GM18868 (cell line): ENCODE measurements at regions not wholly inside any gene's neighbourhood (a gene's known extent, or its start where the extent isn't known, plus 50 kb on each side); places are given as distances from the start of the nearest gene placed in this dataset.
"Not testable (repeated sequence)": the region's sequence is repeated elsewhere in the genome, so short reads cannot be mapped to it uniquely, and the experiment has no call there.

Experiments
- ATAC-seq: cut with Tn5 transposase; IDR thresholded peaks from one replicate; pipeline ENCODE4 v1.9.1; 2021; ENCODE audit warnings: mild to moderate bottlenecking, moderate library complexity; ENCODE audit not compliant: unreplicated experiment

- no peak for ATAC-seq
These were observed 92.3 kb upstream of the CD44 start for GRCh38 chr11:35046681-35047080.

- no peak for ATAC-seq
These were observed 91.8 kb upstream of the CD44 start for GRCh38 chr11:35047179-35047578.

GRCh38 chr11:35047769-35048168 is 91.2 kb upstream of the CD44 start:
- no peak for ATAC-seq

- not testable (repeated sequence) for ATAC-seq
These were observed 90.6 kb upstream of the CD44 start for GRCh38 chr11:35048346-35048745.

- ATAC-seq, result peak; percentile 64
These were observed 89.0 kb upstream of the CD44 start for GRCh38 chr11:35049859-35050531.

- ATAC-seq, result peak; percentile 64
These were observed 88.4 kb upstream of the CD44 start for GRCh38 chr11:35050541-35050995.

GRCh38 chr11:35056391-35057093 is 82.4 kb upstream of the CD44 start:
- no peak for ATAC-seq

- ATAC-seq, result no peak
These were observed 80.9 kb upstream of the CD44 start for GRCh38 chr11:35057926-35058668.

GRCh38 chr11:35058669-35059434 is 80.1 kb upstream of the CD44 start:
- ATAC-seq, result peak; percentile 51

GRCh38 chr11:35061516-35062440 is 77.2 kb upstream of the CD44 start:
- no peak for ATAC-seq

GRCh38 chr11:35063488-35063931 is 75.5 kb upstream of the CD44 start:
- no peak for ATAC-seq

GRCh38 chr11:35064114-35064800 is 74.7 kb upstream of the CD44 start:
- ATAC-seq, result no peak

- ATAC-seq, result no peak
These were observed 73.4 kb upstream of the CD44 start for GRCh38 chr11:35065566-35065965.

- no peak for ATAC-seq
These were observed 72.9 kb upstream of the CD44 start for GRCh38 chr11:35066030-35066429.

- peak; percentile 87 for ATAC-seq
These were observed 72.1 kb upstream of the CD44 start for GRCh38 chr11:35066783-35067423.

GRCh38 chr11:35071722-35072121 is 67.2 kb upstream of the CD44 start:
- no peak for ATAC-seq

- no peak for ATAC-seq
These were observed 65.1 kb upstream of the CD44 start for GRCh38 chr11:35073691-35074419.
